ENCODE measurements at regions not wholly inside any gene's neighbourhood (a gene's known extent, or its start where the extent isn't known, plus 50 kb on each side); places are given as distances from the start of the nearest gene placed in this dataset.

- no peak for TF ChIP-seq CTCF (conservative IDR thresholded peaks at IDR 0.05; ENCODE audit: low read depth, low read length)
- TF ChIP-seq EZH2 (IDR thresholded peaks at IDR 0.05; ENCODE audit: low read length, unreplicated experiment) = no peak
Observed at GRCh38 chr13:78305171-78305570, 298.2 kb downstream of the POU4F1 start.
